ENCODE measurements at regions not wholly inside any gene's neighbourhood (a gene's known extent, or its start where the extent isn't known, plus 50 kb on each side); places are given as distances from the start of the nearest gene placed in this dataset.

GRCh38 chr1:177355575-177355974, 184.8 kb downstream of the BRINP2 start:
- no peak for DNase-seq (ENCODE audit: low read depth in 1 of 2, low spot score in 1 of 2)
- H3K27ac ChIP-seq (replicated peaks): no peak overlapping the region
- no peaks in the 10 kb centered on the region for H3K27me3 ChIP-seq (ENCODE audit: insufficient read depth, poor library complexity, severe bottlenecking)
- no peak overlapping the region for H3K4me3 ChIP-seq (replicated peaks; ENCODE audit: insufficient read depth, low read length)
- TF ChIP-seq GABPA (IDR thresholded peaks at IDR 0.05; ENCODE audit: low read depth): no peak
- TF ChIP-seq CTCF (IDR thresholded peaks at IDR 0.05; ENCODE audit: insufficient read depth, low read length): no peak
- no peak for TF ChIP-seq SPI1 (IDR thresholded peaks at IDR 0.05; ENCODE audit: borderline replicate concordance, low read depth)
- TF ChIP-seq, protein P1, sequence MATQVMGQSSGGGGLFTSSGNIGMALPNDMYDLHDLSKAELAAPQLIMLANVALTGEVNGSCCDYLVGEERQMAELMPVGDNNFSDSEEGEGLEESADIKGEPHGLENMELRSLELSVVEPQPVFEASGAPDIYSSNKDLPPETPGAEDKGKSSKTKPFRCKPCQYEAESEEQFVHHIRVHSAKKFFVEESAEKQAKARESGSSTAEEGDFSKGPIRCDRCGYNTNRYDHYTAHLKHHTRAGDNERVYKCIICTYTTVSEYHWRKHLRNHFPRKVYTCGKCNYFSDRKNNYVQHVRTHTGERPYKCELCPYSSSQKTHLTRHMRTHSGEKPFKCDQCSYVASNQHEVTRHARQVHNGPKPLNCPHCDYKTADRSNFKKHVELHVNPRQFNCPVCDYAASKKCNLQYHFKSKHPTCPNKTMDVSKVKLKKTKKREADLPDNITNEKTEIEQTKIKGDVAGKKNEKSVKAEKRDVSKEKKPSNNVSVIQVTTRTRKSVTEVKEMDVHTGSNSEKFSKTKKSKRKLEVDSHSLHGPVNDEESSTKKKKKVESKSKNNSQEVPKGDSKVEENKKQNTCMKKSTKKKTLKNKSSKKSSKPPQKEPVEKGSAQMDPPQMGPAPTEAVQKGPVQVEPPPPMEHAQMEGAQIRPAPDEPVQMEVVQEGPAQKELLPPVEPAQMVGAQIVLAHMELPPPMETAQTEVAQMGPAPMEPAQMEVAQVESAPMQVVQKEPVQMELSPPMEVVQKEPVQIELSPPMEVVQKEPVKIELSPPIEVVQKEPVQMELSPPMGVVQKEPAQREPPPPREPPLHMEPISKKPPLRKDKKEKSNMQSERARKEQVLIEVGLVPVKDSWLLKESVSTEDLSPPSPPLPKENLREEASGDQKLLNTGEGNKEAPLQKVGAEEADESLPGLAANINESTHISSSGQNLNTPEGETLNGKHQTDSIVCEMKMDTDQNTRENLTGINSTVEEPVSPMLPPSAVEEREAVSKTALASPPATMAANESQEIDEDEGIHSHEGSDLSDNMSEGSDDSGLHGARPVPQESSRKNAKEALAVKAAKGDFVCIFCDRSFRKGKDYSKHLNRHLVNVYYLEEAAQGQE (IDR thresholded peaks at IDR 0.05; ENCODE audit: insufficient replicate concordance, low read depth): no peak
- no peak for TF ChIP-seq POLR2AphosphoS5 (IDR thresholded peaks at IDR 0.05; ENCODE audit: low read depth)

GRCh38 chr1:177354247-177354646, 183.5 kb downstream of the BRINP2 start:
- no peak for DNase-seq (ENCODE audit: low read depth in 1 of 2, low spot score in 1 of 2)
- TF ChIP-seq POLR2AphosphoS5 (IDR thresholded peaks at IDR 0.05; ENCODE audit: low read depth) (no peak), GABPA (IDR thresholded peaks at IDR 0.05; ENCODE audit: low read depth) (no peak), SPI1 (IDR thresholded peaks at IDR 0.05; ENCODE audit: borderline replicate concordance, low read depth) (no peak), CTCF (IDR thresholded peaks at IDR 0.05; ENCODE audit: insufficient read depth, low read length) (no peak)
- TF ChIP-seq, protein P1 (IDR thresholded peaks at IDR 0.05; ENCODE audit: insufficient replicate concordance, low read depth): no peak
- Histone ChIP-seq H3K27me3 (ENCODE audit: insufficient read depth, poor library complexity, severe bottlenecking) (no peaks in the 10 kb centered on the region), H3K4me3 (replicated peaks; ENCODE audit: insufficient read depth, low read length) (no peak overlapping the region), H3K27ac (replicated peaks) (no peak overlapping the region)

- DNase-seq (ENCODE audit: low read depth in 1 of 2, low spot score in 1 of 2): peak in 1 of 2 experiments; percentile 61
- no peak for TF ChIP-seq GABPA (IDR thresholded peaks at IDR 0.05; ENCODE audit: low read depth)
- Histone ChIP-seq H3K27me3 (ENCODE audit: insufficient read depth, poor library complexity, severe bottlenecking) (no peaks in the 10 kb centered on the region), H3K4me3 (replicated peaks; ENCODE audit: insufficient read depth, low read length) (no peak overlapping the region), H3K27ac (replicated peaks) (no peak overlapping the region)
These were observed 180.8 kb downstream of the BRINP2 start for GRCh38 chr1:177351361-177352108.

DNA sequence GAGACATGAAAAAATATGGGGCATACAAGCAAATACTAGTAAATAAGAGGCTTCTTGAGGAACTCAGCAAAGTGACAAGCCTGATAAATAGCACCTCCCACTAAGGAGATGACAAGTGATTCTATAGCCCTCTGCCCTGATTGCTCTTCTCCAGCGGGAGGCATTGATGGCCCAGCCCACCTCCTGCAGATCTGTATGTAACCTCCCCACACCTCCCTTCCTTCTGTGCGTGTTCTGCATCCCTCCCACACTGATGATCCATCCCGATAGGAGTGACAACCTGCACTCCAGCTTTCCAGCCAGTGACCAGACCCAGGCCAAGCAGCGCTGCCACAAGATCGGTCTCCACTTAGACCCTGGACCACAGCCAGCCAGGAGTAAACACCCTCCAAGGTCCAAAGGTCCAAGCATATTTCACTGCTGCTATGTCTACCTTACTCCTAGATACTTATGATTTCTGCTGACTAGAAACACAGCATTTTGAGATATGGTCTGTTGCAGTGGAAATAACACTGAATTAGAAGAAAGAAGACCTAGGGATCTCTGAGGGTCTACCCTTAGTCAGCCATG, 176.1 kb downstream of the BRINP2 start:
- TF ChIP-seq, protein P1 (IDR thresholded peaks at IDR 0.05; ENCODE audit: insufficient replicate concordance, low read depth): no peak
- TF ChIP-seq SPI1 (IDR thresholded peaks at IDR 0.05; ENCODE audit: borderline replicate concordance, low read depth): no peak
- TF ChIP-seq GABPA (IDR thresholded peaks at IDR 0.05; ENCODE audit: low read depth): no peak
- TF ChIP-seq POLR2AphosphoS5 (IDR thresholded peaks at IDR 0.05; ENCODE audit: low read depth): no peak
- no peak for TF ChIP-seq CTCF (IDR thresholded peaks at IDR 0.05; ENCODE audit: insufficient read depth, low read length)
- DNase-seq (ENCODE audit: low read depth in 1 of 2, low spot score in 1 of 2): no peak
- no peaks in the 10 kb centered on the region for H3K27me3 ChIP-seq (ENCODE audit: insufficient read depth, poor library complexity, severe bottlenecking)
- no peak overlapping the region for H3K27ac ChIP-seq (replicated peaks)
- no peak overlapping the region for H3K4me3 ChIP-seq (replicated peaks; ENCODE audit: insufficient read depth, low read length)
